HUES6 (cell line): ENCODE measurements at regions not wholly inside any gene's neighbourhood (a gene's known extent, or its start where the extent isn't known, plus 50 kb on each side); places are given as distances from the start of the nearest gene placed in this dataset.

ENCODE experiments used
- H3K27ac ChIP-seq: 2 replicates; pipeline ENCODE4 v1.7.0; 2013; ENCODE audit warnings: low read depth, mild to moderate bottlenecking, low read length, inconsistent platforms
- H3K27me3 ChIP-seq: 2 replicates; pipeline ENCODE4 v1.6.1; 2013; ENCODE audit warnings: low read length; ENCODE audit not compliant: control insufficient read depth, insufficient read depth
- H3K36me3 ChIP-seq: 2 replicates; pipeline ENCODE4 v1.6.1; 2013; ENCODE audit warnings: low read length; ENCODE audit not compliant: control insufficient read depth, insufficient read depth
- H3K4me1 ChIP-seq: 2 replicates; pipeline ENCODE4 v1.6.1; 2013; ENCODE audit warnings: low read length; ENCODE audit not compliant: control insufficient read depth, insufficient read depth
- H3K4me3 ChIP-seq: 2 replicates; pipeline ENCODE4 v1.5.1; 2013; ENCODE audit warnings: low read depth, low read length
- H3K9ac ChIP-seq: one replicate; pipeline ENCODE4 v1.6.1; 2013; ENCODE audit warnings: mild to moderate bottlenecking, low read length
- H3K9me3 ChIP-seq: 2 replicates; pipeline ENCODE4 v1.6.1; 2013; ENCODE audit warnings: low read depth, low read length; ENCODE audit not compliant: control insufficient read depth, insufficient read depth

- H3K4me1 ChIP-seq: no peaks in the 10 kb centered on the region
- H3K27ac ChIP-seq: no peak overlapping the region
Measured at GRCh38 chr13:107295416-107296140, 727.6 kb upstream of the ARGLU1 start.

GRCh38 chr13:107293924-107294323 lies 726.0 kb upstream of the ARGLU1 start:
- Histone ChIP-seq H3K4me3 (no peak overlapping the region), H3K9me3 (no peaks in the 10 kb centered on the region), H3K36me3 (no peaks in the 10 kb centered on the region), H3K27ac (no peak overlapping the region), H3K4me1 (no peaks in the 10 kb centered on the region), H3K27me3 (no peaks in the 10 kb centered on the region), H3K9ac (no peak overlapping the region)

More at GRCh38 chr13:107295416-107296140, 727.6 kb upstream of the ARGLU1 start:
- Histone ChIP-seq H3K27me3 (no peaks in the 10 kb centered on the region), H3K4me3 (no peak overlapping the region), H3K9ac (no peak overlapping the region), H3K9me3 (no peaks in the 10 kb centered on the region), H3K36me3 (no peaks in the 10 kb centered on the region)

GRCh38 chr13:107291875-107292274 lies 723.9 kb upstream of the ARGLU1 start:
- Histone ChIP-seq H3K27me3 (no peaks in the 10 kb centered on the region), H3K9me3 (no peaks in the 10 kb centered on the region), H3K36me3 (no peaks in the 10 kb centered on the region), H3K27ac (no peak overlapping the region), H3K4me1 (no peaks in the 10 kb centered on the region), H3K4me3 (no peak overlapping the region), H3K9ac (no peak overlapping the region)

- Histone ChIP-seq H3K4me3 (no peak overlapping the region), H3K9ac (no peak overlapping the region), H3K4me1 (no peaks in the 10 kb centered on the region), H3K27me3 (no peaks in the 10 kb centered on the region), H3K9me3 (no peaks in the 10 kb centered on the region), H3K27ac (no peak overlapping the region), H3K36me3 (no peaks in the 10 kb centered on the region)
Measured at GRCh38 chr13:107289540-107289939, 721.6 kb upstream of the ARGLU1 start.

- H3K36me3 ChIP-seq: no peaks in the 10 kb centered on the region
Measured at GRCh38 chr13:107284173-107284572, 716.2 kb upstream of the ARGLU1 start.

GRCh38 chr13:107277911-107278310 lies 710.0 kb upstream of the ARGLU1 start:
- Histone ChIP-seq H3K4me3 (no peak overlapping the region), H3K4me1 (no peaks in the 10 kb centered on the region), H3K9me3 (no peaks in the 10 kb centered on the region), H3K27me3 (no peaks in the 10 kb centered on the region), H3K27ac (no peak overlapping the region), H3K36me3 (no peaks in the 10 kb centered on the region), H3K9ac (no peak overlapping the region)

More at GRCh38 chr13:107284173-107284572, 716.2 kb upstream of the ARGLU1 start:
- H3K4me3 ChIP-seq: no peak overlapping the region
- no peaks in the 10 kb centered on the region for H3K9me3 ChIP-seq
- no peak overlapping the region for H3K9ac ChIP-seq
- no peaks in the 10 kb centered on the region for H3K4me1 ChIP-seq
- H3K27ac ChIP-seq: no peak overlapping the region
- no peaks in the 10 kb centered on the region for H3K27me3 ChIP-seq

- no peak overlapping the region for H3K27ac ChIP-seq
- no peak overlapping the region for H3K4me3 ChIP-seq
- no peaks in the 10 kb centered on the region for H3K4me1 ChIP-seq
- H3K36me3 ChIP-seq: no peaks in the 10 kb centered on the region
- no peaks in the 10 kb centered on the region for H3K27me3 ChIP-seq
- no peak overlapping the region for H3K9ac ChIP-seq
- H3K9me3 ChIP-seq: no peaks in the 10 kb centered on the region
Measured at GRCh38 chr13:107276936-107277335, 709.0 kb upstream of the ARGLU1 start.

GRCh38 chr13:107275945-107276614 lies 708.1 kb upstream of the ARGLU1 start:
- H3K27me3 ChIP-seq: no peaks in the 10 kb centered on the region
- no peak overlapping the region for H3K9ac ChIP-seq
- no peaks in the 10 kb centered on the region for H3K9me3 ChIP-seq
- H3K36me3 ChIP-seq: no peaks in the 10 kb centered on the region
- H3K4me3 ChIP-seq: no peak overlapping the region
- H3K4me1 ChIP-seq: peaks cover 5% of the 10 kb centered on the region; the same call in 1 of the 2 replicates
- H3K27ac ChIP-seq: no peak overlapping the region

- Histone ChIP-seq H3K4me3 (no peak overlapping the region), H3K4me1 (peaks cover 6% of the 10 kb centered on the region; the same call in 1 of the 2 replicates), H3K36me3 (no peaks in the 10 kb centered on the region), H3K27me3 (no peaks in the 10 kb centered on the region), H3K9ac (no peak overlapping the region), H3K9me3 (no peaks in the 10 kb centered on the region), H3K27ac (no peak overlapping the region)
Measured at GRCh38 chr13:107275312-107275711, 707.4 kb upstream of the ARGLU1 start.

- Histone ChIP-seq H3K36me3 (no peaks in the 10 kb centered on the region), H3K4me3 (no peak overlapping the region), H3K9ac (no peak overlapping the region), H3K4me1 (peaks cover 6% of the 10 kb centered on the region; the same call in 1 of the 2 replicates), H3K27ac (no peak overlapping the region), H3K9me3 (no peaks in the 10 kb centered on the region), H3K27me3 (no peaks in the 10 kb centered on the region)
Measured at GRCh38 chr13:107271227-107271626, 703.3 kb upstream of the ARGLU1 start.

- Histone ChIP-seq H3K9ac (no peak overlapping the region), H3K27me3 (no peaks in the 10 kb centered on the region), H3K4me1 (peaks cover 6% of the 10 kb centered on the region; the same call in 1 of the 2 replicates), H3K27ac (no peak overlapping the region), H3K9me3 (no peaks in the 10 kb centered on the region), H3K4me3 (no peak overlapping the region), H3K36me3 (no peaks in the 10 kb centered on the region)
Measured at GRCh38 chr13:107266657-107267056, 698.7 kb upstream of the ARGLU1 start.
